RPMI7951 (cell line): ENCODE measurements at regions not wholly inside any gene's neighbourhood (a gene's known extent, or its start where the extent isn't known, plus 50 kb on each side); places are given as distances from the start of the nearest gene placed in this dataset.

Experiments
- DNase-seq: peaks from one replicate; pipeline ENCODE4 v3.0.0-alpha.2; 2012; ENCODE audit warnings: low read depth

DNA sequence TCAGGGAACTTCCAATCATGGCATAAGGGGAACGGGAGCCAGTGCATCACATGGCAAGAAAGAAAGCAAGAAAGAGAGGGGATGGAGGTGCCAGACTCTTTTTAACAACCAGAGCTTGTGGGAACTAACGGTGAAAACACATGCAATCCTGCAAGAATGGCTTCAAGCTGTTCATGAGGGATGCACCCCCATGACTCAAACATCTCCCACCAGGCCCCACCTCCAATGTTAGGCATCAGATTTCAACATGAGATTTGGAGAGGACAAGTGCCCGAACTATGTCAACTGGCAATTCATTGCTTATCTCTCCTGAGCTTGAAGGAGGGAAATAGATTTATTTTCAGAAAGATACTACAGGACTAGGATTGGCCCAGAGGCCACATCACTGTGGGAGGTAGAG is 270.0 kb downstream of the SLC4A3 start:
- DNase-seq: no peak

GRCh38 chr2:219901155-219901554 is 273.7 kb downstream of the SLC4A3 start:
- DNase-seq: no peak

GRCh38 chr2:219902891-219903552 is 275.6 kb downstream of the SLC4A3 start:
- no peak for DNase-seq

GRCh38 chr2:219905640-219906039 is 278.2 kb downstream of the SLC4A3 start:
- no peak for DNase-seq

DNA sequence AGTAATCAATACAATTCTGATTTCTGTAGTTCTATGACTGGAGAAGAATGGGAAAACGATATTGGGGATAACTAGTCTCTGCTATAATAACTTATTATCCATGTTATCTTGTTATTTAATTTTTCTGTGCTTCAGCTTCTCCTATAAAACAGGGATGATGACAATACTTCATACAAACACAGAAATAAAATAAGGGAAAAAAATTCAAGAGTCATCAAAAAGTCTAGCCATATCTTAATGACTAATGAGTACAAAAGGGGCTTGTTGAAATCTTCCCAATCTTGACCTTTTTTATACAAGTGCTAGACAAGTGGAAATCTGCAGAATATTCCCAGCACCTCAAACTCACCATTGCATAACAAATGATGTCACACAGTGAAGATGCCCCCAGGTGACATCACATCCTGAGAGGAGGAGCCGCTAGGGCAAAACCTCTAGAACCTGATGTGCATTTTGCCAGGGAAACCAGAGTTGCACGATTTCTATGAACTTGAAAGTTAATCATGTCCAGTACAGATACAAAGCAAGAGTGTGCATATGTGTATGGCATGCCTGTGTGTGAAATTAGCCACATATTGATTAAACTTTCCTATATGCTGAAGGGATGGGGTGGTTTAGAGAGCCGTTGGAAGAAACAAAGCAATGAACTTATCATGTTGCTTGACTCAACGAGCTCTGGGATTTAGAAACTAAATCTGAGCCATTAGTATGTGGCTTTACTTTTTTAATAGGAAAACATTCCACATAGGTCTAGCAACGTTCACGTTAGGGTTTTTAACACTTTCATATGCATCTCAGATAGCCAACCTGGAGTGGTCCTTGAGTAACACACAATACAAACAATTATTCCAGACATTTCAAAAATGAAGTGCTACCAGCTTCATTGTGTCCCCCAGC is 278.9 kb downstream of the SLC4A3 start:
- DNase-seq: no peak

GRCh38 chr2:219907011-219907365 is 279.6 kb downstream of the SLC4A3 start:
- no peak for DNase-seq

- DNase-seq: no peak
Measured at GRCh38 chr2:219908538-219908937, 281.1 kb downstream of the SLC4A3 start.

GRCh38 chr2:219911541-219911940 is 284.1 kb downstream of the SLC4A3 start:
- DNase-seq: no peak

DNA sequence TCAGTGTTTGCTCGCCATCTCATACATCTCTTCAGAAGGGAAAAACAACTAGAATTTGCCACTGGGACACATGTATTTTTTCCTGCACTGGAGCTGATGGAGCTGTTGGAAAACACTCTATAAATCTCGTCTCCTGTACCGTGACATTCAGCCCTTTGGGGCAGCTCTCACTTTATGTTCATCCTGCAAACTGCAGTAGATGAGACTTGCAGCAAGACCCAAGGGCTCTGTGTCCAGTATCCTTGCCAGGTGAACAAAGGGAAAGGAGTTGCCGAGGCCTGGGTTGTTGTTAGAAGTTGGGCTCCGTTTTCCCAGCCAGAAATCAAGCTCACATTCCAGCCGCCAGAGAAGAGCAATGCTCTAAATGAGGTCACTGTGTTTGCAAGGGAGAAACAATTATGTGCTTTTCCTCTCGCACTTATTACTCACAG is 285.1 kb downstream of the SLC4A3 start:
- peak; percentile 15 for DNase-seq

GRCh38 chr2:219914577-219914976 is 287.1 kb downstream of the SLC4A3 start:
- no peak for DNase-seq

- no peak for DNase-seq
Measured at GRCh38 chr2:219916281-219916680, 288.9 kb downstream of the SLC4A3 start.

DNA sequence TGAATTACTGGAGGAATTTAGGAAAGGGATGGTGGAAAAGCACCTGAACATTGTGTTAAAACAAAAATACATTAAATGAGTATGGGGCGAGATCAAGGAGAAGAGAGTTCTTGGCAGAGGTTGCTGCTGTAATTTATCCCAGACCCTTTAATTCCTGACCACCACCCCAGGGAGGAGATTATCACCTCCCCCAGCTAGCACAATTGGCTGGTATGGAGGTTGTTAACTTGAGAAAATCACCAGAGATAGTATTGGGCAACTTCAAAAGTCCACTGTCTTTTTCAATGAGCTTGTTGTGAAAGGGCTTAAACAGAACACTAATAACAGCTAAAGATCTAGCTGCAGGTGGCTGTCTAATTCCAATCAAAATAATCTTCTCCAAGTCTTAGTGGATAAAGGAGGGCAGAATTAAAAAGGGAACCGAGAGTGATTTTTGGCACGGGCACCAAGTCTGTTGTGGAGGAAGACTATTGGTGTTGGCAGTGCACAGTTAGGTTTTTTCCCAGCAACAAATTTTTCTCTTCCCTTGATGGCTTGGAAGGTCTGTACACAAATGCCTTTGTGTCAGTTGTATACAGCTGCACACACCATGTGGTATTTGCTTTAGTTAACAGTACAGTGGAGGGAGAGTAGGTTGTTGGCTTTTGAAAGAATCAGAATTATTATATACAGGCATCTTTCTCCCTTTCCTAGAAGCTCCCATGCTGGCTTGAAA is 289.5 kb downstream of the SLC4A3 start:
- no peak for DNase-seq

DNA sequence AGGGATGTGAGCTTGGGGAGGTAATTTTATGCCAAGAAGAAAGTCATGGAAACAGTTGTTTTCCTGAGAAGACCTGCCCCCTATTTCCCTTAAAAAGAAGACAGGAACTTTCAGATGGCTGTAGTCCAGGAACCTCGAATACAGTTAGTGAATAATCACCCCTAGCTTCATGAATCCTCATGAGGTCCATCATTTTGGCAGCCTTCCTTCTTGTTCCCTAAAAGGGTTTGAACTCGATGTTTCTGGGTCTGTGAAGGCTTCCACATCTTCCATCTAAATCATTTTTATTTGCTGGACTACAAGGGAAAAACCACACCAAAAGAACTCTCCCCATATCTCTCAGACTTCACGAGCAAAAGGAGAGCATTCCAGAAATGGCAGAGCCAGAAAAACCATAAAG is 290.8 kb downstream of the SLC4A3 start:
- DNase-seq: no peak

DNA sequence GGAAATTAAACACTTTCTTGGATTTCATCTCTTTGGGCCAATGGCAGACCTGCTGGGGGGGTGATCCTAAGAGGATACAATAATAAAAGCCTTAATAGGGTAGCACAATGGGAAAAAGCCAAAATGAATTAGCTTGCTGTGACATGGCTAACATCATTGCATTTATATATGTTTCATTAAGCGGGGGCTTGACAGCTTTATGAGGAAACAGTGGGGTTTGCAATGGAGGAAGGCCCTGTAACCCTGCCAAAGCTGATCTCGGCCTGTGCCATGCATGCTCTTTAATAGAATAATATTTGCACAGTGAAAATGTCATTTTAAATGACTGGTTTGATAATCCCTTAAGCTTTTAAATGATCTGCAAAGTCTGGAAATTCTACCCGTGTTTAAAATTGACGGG is 291.5 kb downstream of the SLC4A3 start:
- DNase-seq: no peak

- DNase-seq: no peak
Measured at GRCh38 chr2:219919506-219919905, 292.1 kb downstream of the SLC4A3 start.

DNA sequence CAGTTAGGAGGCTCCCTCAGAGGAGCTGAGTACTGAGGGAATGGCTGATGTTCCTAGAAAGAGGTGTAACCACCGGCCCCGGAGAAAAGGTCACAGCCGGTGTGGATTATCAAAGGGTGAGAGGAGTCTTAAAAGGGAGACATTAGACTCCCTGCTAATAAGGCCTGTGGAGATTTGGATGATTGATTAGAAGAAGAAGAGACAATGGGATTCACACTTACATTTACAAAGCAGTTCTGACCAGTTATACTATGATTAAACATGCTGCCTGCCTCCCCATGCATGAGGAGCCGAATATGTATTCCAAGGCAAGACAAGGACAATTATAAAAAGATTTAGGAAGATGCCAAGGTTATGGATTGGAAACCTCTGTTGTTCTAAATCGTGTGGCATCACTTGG is 302.4 kb downstream of the SLC4A3 start:
- no peak for DNase-seq

DNA sequence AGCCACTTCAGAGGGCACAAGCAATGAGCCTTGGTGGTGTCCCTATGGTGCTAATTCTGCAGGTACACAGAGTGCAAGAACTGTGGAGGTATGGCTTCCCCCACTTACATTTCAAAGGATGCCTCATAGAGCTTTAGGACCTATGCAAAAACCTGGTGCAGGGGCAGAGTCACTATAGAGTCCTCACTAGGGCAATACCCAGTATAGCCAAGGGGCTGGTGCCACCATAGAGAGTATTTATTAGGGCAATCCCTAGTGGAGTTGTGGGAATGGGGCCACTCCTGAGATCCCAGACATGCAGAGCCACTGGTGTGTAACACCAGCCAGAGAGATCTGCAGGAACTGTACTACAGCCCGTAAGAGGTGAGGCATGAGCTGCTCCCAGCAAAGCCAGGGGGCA is 312.2 kb downstream of the SLC4A3 start:
- DNase-seq: no peak

DNA sequence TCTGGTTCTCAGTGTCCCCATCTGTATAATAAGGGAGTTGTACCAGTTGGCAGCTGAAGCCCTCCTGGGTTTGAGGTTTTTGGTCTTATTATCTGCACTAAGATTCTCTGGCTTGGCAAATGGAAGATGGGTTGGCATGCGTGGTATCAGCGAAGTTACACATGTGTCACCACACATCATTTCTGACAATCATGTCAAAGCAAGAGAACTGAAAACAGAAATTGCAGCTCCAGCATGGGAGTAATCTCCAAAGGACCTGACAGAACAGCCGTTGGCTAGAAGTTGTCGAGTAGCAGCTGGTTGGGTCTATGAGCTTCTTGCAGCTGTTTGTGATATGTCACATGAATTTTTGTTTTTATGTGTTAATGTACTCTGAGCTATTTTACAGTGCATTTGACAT is 317.4 kb downstream of the SLC4A3 start:
- DNase-seq: no peak

DNA sequence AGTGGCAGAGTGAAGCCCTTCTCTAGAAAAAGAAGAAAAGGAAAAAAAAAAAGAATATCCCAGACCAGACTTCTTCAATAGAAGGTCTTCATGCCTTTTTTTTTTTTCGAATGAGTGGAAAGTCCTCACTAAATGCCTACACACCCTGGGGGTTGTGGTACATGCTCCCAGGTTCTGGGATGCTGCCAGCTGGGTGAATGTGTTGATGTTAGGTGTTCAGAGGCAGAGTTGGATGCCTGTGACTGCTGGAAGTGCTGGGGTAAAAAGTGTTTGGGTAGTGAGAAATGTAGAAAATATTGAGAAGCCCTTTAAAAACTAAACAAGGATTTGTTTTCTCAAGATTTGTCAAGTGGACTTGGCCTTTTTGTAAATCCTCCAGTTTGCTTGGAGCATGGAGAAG is 318.6 kb downstream of the SLC4A3 start:
- DNase-seq: no peak

DNA sequence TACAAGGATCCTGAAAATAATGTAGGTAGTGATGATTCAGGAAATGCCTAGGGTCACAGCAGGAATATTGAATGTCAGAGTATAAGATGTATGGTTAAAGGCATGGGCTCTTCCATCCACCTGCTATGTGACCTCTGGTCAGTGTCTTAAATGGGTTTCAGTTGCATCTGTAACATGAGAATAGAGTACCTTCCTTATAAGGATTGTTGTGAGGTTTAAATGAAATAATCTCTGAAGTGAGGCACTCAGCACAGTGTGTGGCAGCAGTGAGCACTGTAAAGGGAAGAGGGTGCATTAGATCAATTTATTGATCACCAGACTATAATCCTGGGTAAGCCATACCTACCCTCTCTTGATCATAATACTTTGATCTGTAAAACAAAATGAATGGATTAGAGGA is 319.1 kb downstream of the SLC4A3 start:
- DNase-seq: no peak

DNA sequence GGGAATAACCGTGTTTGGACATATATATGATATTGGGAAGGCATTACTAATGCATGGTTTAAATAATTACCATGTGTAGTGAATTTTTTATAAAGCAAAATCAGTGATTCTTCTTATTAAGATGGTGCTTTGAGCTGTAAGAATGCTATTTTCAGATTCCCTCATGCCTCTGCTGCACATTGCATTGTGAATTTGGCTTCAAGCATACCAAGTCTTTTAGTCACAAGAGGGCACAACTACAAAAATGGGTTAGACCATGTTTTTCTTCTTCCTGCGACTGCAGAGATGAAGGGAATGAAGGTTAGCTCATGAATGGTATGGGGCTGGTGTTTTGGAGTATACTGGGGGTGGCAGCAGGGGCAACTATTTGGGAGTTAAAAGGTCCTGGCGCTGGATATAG is 320.1 kb downstream of the SLC4A3 start:
- DNase-seq: peak; percentile 41

- DNase-seq: no peak
Measured at GRCh38 chr2:219949053-219949452, 321.6 kb downstream of the SLC4A3 start.

DNA sequence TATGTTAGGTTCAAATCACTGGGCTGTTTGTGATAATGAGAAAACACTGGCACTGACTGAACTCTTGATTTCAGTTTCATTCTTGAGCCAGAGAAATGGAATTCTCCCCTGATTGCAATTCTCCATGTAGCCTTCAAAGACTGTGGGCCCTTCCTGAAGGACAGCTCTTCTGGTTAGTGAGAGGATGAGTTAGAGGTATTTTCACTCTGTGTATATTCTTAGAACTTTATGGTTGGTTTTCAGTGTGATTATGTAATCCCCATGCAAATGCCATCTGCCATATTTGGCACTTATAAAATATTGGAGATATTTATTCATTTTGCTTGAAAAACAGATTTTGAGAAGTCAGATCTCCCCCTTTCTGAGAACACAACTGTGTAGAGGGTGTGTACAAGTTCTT is 323.7 kb downstream of the SLC4A3 start:
- DNase-seq: peak; percentile 15
